Body of pancreas (tissue), 4 donors: ENCODE measurements at regions not wholly inside any gene's neighbourhood (a gene's known extent, or its start where the extent isn't known, plus 50 kb on each side); places are given as distances from the start of the nearest gene placed in this dataset.

Source experiments
- ATAC-seq: fragments of 150-250 bp; one replicate; pipeline ENCODE4 v1.9.1; 2016
- DNase-seq, 4 donors: peaks; one replicate each; pipeline ENCODE4 v3.0.0-alpha.2; 2019
- H3K27ac ChIP-seq, 4 donors: fragments of 200-600 bp; sonication (generic); 1 replicate in 3 of 4; 2 replicates in 1 of 4; pipeline versions ENCODE4 v1.5.1 to v1.6.1; 2016 to 2019; ENCODE audit warnings: mild to moderate bottlenecking in 1 of 4, mixed read lengths in 1 of 4, moderate library complexity in 1 of 4
- H3K27me3 ChIP-seq, 2 donors: fragments of 200-600 bp; sonication (generic); one replicate each; pipeline ENCODE4 v1.6.0; 2016; ENCODE audit warnings: mild to moderate bottlenecking in 1 of 2
- H3K36me3 ChIP-seq, 2 donors: fragments of 200-600 bp; sonication (generic); replicated peaks in 1 of 2; 2 replicates each; pipeline ENCODE4 v1.5.1; 2016; ENCODE audit warnings: low read depth in 2 of 2; ENCODE audit not compliant: insufficient read depth in 1 of 2
- H3K4me1 ChIP-seq: fragments of 200-600 bp; sonication (generic); one replicate; pipeline ENCODE4 v1.6.0; 2016
- H3K4me3 ChIP-seq, 2 donors: fragments of 200-600 bp; sonication (generic); 1 replicate in 1 of 2; 2 replicates in 1 of 2; pipeline ENCODE4 v1.5.1; 2016 to 2019
- H3K9me3 ChIP-seq, 3 donors: fragments of 200-600 bp; sonication (generic); 1 replicate in 2 of 3; 2 replicates in 1 of 3; pipeline ENCODE4 v1.5.1; 2016
- CTCF ChIP-seq, 7 experiments: fragments of 450-650 bp in 4 of 7; fragments of 200-600 bp in 3 of 7; sonication (generic) in 3 of 7; IDR thresholded peaks; one replicate each; pipeline ENCODE4 v1.5.1; 2016 to 2019; ENCODE audit warnings: antibody characterized with exemption in 7 of 7
- POLR2A ChIP-seq, 3 donors: fragments of 450-650 bp; IDR thresholded peaks; one replicate each; pipeline ENCODE4 v1.6.1; 2016; ENCODE audit warnings: antibody characterized with exemption in 3 of 3, mild to moderate bottlenecking in 2 of 3
- WGBS, 2 donors: methylation state at CpG; one replicate each; pipeline ENCODE4 v1.1.5; 2017; 5-methylcytosine and 5-hydroxymethylcytosine counted together
- intact Hi-C: fragments of 100-400 bp; cut with DNase I; formaldehyde crosslinking; loops from one replicate; pipeline ENCODE4 v1.15.1; 2023

GRCh38 chr1:14141656-14142055 lies 441.7 kb downstream of the PRDM2 start:
- WGBS, 2 donors: 68 to 75% methylated on average over 6 of the region's 6 CpGs
- no peak for TF ChIP-seq POLR2A (IDR thresholded peaks at IDR 0.05)
- no peak for TF ChIP-seq CTCF (IDR thresholded peaks at IDR 0.05)
- H3K4me3 ChIP-seq: no peak overlapping the region
- DNase-seq (no peak), ATAC-seq (no peak)
- H3K36me3 ChIP-seq: no peaks in the 10 kb centered on the region
- H3K27me3 ChIP-seq: no peaks in the 10 kb centered on the region
- H3K27ac ChIP-seq: no peak overlapping the region
- H3K4me1 ChIP-seq: peaks cover 8% of the 10 kb centered on the region
- no peaks in the 10 kb centered on the region for H3K9me3 ChIP-seq
- intact Hi-C loops: no loop called here

- Histone ChIP-seq H3K27ac (no peak overlapping the region), H3K27me3 (no peaks in the 10 kb centered on the region), H3K4me1 (peaks cover 8% of the 10 kb centered on the region), H3K36me3 (no peaks in the 10 kb centered on the region), H3K4me3 (no peak overlapping the region), H3K9me3 (no peaks in the 10 kb centered on the region)
- no peak for ATAC-seq
- TF ChIP-seq CTCF (IDR thresholded peaks at IDR 0.05): no peak
- TF ChIP-seq POLR2A (IDR thresholded peaks at IDR 0.05): no peak
- intact Hi-C loops: no loop called here
- no peak for DNase-seq
- 71 to 75% methylated on average over 11 of the region's 11 CpGs for WGBS, 2 donors
These were observed 442.6 kb downstream of the PRDM2 start for GRCh38 chr1:14142397-14143100.

- no peak for TF ChIP-seq CTCF (IDR thresholded peaks at IDR 0.05)
- no peak for TF ChIP-seq POLR2A (IDR thresholded peaks at IDR 0.05)
- DNase-seq (no peak), ATAC-seq (no peak)
- Histone ChIP-seq H3K27ac (no peak overlapping the region), H3K9me3 (no peaks in the 10 kb centered on the region), H3K4me1 (peaks cover 8% of the 10 kb centered on the region), H3K27me3 (no peaks in the 10 kb centered on the region), H3K4me3 (no peak overlapping the region), H3K36me3 (no peaks in the 10 kb centered on the region)
- WGBS, 2 donors: 62% methylated on average over 5 of the region's 5 CpGs
- intact Hi-C loops: no loop called here
These were observed 443.8 kb downstream of the PRDM2 start for GRCh38 chr1:14143777-14144176.

- H3K9me3 ChIP-seq: no peaks in the 10 kb centered on the region
- no peak for ATAC-seq
- H3K4me1 ChIP-seq: no peaks in the 10 kb centered on the region
- DNase-seq: no peak
- intact Hi-C loops: no loop called here
- no peaks in the 10 kb centered on the region for H3K27me3 ChIP-seq
- H3K27ac ChIP-seq: no peak overlapping the region
- 68 to 75% methylated on average over 2 of the region's 2 CpGs for WGBS, 2 donors
- TF ChIP-seq POLR2A (IDR thresholded peaks at IDR 0.05): no peak
- no peak for TF ChIP-seq CTCF (IDR thresholded peaks at IDR 0.05)
- H3K4me3 ChIP-seq: no peak overlapping the region
- H3K36me3 ChIP-seq: no peaks in the 10 kb centered on the region
These were observed 448.5 kb downstream of the PRDM2 start for GRCh38 chr1:14148526-14148925.

- H3K27me3 ChIP-seq: no peaks in the 10 kb centered on the region
- DNase-seq: no peak
- TF ChIP-seq CTCF (IDR thresholded peaks at IDR 0.05): peak in 1 of 7 experiments; percentile 9
- no peak for TF ChIP-seq POLR2A (IDR thresholded peaks at IDR 0.05)
- no peak overlapping the region for H3K4me3 ChIP-seq
- intact Hi-C loops: no loop called here
- WGBS, 2 donors: 69 to 76% methylated on average over 6 to 7 of the region's 7 CpGs
- H3K27ac ChIP-seq: no peak overlapping the region
- no peaks in the 10 kb centered on the region for H3K9me3 ChIP-seq
- H3K36me3 ChIP-seq: no peaks in the 10 kb centered on the region
- ATAC-seq: no peak
- H3K4me1 ChIP-seq: no peaks in the 10 kb centered on the region
These were observed 449.1 kb upstream of the KAZN start for GRCh38 chr1:14149431-14149830.
